B cell (primary cell): ENCODE measurements at regions not wholly inside any gene's neighbourhood (a gene's known extent, or its start where the extent isn't known, plus 50 kb on each side); places are given as distances from the start of the nearest gene placed in this dataset.

ENCODE experiments used
- CTCF ChIP-seq: fragments of 200-600 bp; IDR thresholded peaks from one replicate; pipeline ENCODE4 v1.8.0; 2022; ENCODE audit warnings: antibody characterized with exemption, mild to moderate bottlenecking
- EZH2 ChIP-seq: IDR thresholded peaks from 2 replicates; pipeline ENCODE4 v1.6.1; 2012; ENCODE audit warnings: borderline replicate concordance, low read depth, mild to moderate bottlenecking, moderate library complexity, low read length; ENCODE audit not compliant: insufficient read depth, poor library complexity, severe bottlenecking

GRCh38 chr2:118349365-118349764 is 261.1 kb downstream of the INSIG2 start:
- TF ChIP-seq CTCF (no peak), EZH2 (no peak)
